ENCODE measurements at regions not wholly inside any gene's neighbourhood (a gene's known extent, or its start where the extent isn't known, plus 50 kb on each side); places are given as distances from the start of the nearest gene placed in this dataset.
A peak's percentile ranks its signal among the peaks of the same experiment; 100 is the strongest.

DNA sequence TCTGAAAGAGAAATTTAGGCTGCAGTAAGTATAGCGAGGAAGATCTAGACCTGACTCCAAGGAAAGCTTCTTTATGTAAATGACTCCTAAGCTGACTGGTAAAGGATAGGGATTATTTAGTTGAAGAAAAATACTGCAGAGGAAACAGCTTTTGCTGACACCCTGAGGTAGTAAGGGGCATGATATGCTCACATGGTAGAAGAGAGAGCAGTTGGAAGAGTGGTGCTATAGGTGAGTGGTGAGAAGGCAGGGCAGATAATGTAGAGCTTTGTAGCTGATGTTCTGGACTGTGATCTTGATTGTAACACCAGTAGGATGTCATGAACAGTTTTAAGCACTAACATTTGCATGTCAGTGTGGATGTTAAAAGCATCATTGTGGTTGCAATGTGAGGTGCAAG lies 639.1 kb upstream of the SLC39A10 start:
- no peak for FAIRE-seq
- Histone ChIP-seq H3K27ac (ENCODE audit: low read depth in 2 of 2, low read length in 2 of 2) (no peak overlapping the region), H3K9ac (ENCODE audit: low read length in 3 of 3) (no peak overlapping the region), H3K36me3 (ENCODE audit: control insufficient read depth in 2 of 3, insufficient read depth in 3 of 3, low read length in 3 of 3) (no peaks in the 10 kb centered on the region), H3K9me3 (ENCODE audit: control insufficient read depth in 2 of 3, insufficient read depth in 1 of 3, low read length in 3 of 3) (no peaks in the 10 kb centered on the region), H3K4me1 (ENCODE audit: control insufficient read depth in 2 of 3, insufficient read depth in 2 of 3, low read depth in 1 of 3, low read length in 3 of 3) (no peaks in the 10 kb centered on the region), H3K4me3 (ENCODE audit: low read length in 3 of 3) (no peak overlapping the region), H3K27me3 (ENCODE audit: control insufficient read depth, insufficient read depth, low read length) (no peaks in the 10 kb centered on the region)
- no peak for DNase-seq
- TF ChIP-seq, protein P1, sequence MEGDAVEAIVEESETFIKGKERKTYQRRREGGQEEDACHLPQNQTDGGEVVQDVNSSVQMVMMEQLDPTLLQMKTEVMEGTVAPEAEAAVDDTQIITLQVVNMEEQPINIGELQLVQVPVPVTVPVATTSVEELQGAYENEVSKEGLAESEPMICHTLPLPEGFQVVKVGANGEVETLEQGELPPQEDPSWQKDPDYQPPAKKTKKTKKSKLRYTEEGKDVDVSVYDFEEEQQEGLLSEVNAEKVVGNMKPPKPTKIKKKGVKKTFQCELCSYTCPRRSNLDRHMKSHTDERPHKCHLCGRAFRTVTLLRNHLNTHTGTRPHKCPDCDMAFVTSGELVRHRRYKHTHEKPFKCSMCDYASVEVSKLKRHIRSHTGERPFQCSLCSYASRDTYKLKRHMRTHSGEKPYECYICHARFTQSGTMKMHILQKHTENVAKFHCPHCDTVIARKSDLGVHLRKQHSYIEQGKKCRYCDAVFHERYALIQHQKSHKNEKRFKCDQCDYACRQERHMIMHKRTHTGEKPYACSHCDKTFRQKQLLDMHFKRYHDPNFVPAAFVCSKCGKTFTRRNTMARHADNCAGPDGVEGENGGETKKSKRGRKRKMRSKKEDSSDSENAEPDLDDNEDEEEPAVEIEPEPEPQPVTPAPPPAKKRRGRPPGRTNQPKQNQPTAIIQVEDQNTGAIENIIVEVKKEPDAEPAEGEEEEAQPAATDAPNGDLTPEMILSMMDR (IDR thresholded peaks at IDR 0.05; ENCODE audit: borderline replicate concordance, extremely low read depth, insufficient read depth) = no peak
- intact Hi-C loops (cut with DNase I) = no loop called here

DNA sequence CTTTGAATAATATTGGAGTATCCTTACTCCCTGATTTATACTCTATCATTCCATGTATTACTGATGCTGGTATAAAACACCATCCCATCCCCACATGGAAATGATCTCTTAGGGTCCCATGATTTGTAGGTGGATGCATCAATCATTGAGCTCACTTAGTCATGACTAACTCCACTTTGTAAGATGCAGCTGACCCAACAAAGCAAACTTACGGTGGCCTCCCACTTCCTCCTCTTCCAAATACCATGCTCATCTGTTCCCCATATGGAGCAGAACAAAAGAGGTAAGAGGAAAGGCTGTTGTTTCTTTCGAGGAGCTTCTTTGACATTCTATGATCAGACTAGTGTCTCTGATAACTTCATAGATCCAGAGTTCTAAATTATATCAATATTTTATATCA lies 640.2 kb upstream of the SLC39A10 start:
- DNase-seq (no peak), FAIRE-seq (no peak)
- no peaks in the 10 kb centered on the region for H3K27me3 ChIP-seq (ENCODE audit: control insufficient read depth, insufficient read depth, low read length)
- H3K4me3 ChIP-seq (ENCODE audit: low read length in 3 of 3) = no peak overlapping the region
- H3K9me3 ChIP-seq (ENCODE audit: control insufficient read depth in 2 of 3, insufficient read depth in 1 of 3, low read length in 3 of 3) = no peaks in the 10 kb centered on the region
- H3K9ac ChIP-seq (ENCODE audit: low read length in 3 of 3) = no peak overlapping the region
- no peaks in the 10 kb centered on the region for H3K4me1 ChIP-seq (ENCODE audit: control insufficient read depth in 2 of 3, insufficient read depth in 2 of 3, low read depth in 1 of 3, low read length in 3 of 3)
- TF ChIP-seq, protein P1 (IDR thresholded peaks at IDR 0.05; ENCODE audit: borderline replicate concordance, extremely low read depth, insufficient read depth) = no peak
- intact Hi-C loops (cut with DNase I) = no loop called here
- H3K27ac ChIP-seq (ENCODE audit: low read depth in 2 of 2, low read length in 2 of 2) = no peak overlapping the region
- no peaks in the 10 kb centered on the region for H3K36me3 ChIP-seq (ENCODE audit: control insufficient read depth in 2 of 3, insufficient read depth in 3 of 3, low read length in 3 of 3)

DNA sequence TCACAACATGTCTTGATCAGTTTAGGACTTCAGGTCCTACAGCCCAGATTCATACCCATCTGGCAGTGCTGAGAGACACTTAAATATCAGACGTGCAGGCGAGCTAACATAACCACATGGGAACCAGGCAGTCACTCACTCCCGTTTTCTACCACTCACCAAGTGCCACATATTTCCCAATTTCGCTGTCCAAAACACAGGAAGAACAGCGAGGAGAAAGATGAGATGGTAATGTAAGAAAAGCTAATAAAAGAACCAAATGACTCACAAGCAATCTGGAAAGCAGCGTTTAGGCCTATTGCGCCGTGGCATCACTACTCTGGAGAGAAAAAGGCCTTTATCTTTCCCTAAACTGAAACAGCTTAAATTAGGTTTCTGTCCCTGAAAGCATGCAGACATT lies 647.8 kb upstream of the SLC39A10 start:
- Histone ChIP-seq H3K36me3 (ENCODE audit: control insufficient read depth in 2 of 3, insufficient read depth in 3 of 3, low read length in 3 of 3) (no peaks in the 10 kb centered on the region), H3K9me3 (ENCODE audit: control insufficient read depth in 2 of 3, insufficient read depth in 1 of 3, low read length in 3 of 3) (no peaks in the 10 kb centered on the region), H3K9ac (ENCODE audit: low read length in 3 of 3) (no peak overlapping the region), H3K4me1 (ENCODE audit: control insufficient read depth in 2 of 3, insufficient read depth in 2 of 3, low read depth in 1 of 3, low read length in 3 of 3) (no peaks in the 10 kb centered on the region), H3K4me3 (ENCODE audit: low read length in 3 of 3) (no peak overlapping the region), H3K27ac (ENCODE audit: low read depth in 2 of 2, low read length in 2 of 2) (no peak overlapping the region), H3K27me3 (ENCODE audit: control insufficient read depth, insufficient read depth, low read length) (no peaks in the 10 kb centered on the region)
- intact Hi-C loops (cut with DNase I) = no loop called here
- DNase-seq = peak in 2 of 5 donors; percentile 7 to 8
- no peak for FAIRE-seq
- TF ChIP-seq, protein P1 (IDR thresholded peaks at IDR 0.05; ENCODE audit: borderline replicate concordance, extremely low read depth, insufficient read depth) = no peak

DNA sequence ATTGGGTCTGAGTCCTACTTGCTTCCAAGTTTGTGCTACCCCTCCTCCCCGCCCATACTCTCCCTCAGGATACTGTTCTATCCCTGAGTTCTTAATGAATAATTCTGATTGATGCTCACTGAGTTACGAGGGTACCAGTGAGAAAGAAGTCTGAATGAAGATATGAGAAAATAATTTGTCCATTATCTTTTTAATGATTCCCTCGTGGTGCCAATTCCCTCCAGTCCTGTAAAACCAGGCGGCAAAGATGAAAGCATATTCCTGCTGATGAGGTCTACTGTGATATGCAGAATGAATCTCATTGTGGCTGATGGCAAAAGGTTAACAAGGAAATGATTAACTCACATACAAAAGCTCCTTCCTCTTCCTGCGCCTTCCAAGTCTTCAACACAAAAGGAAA lies 650.2 kb upstream of the SLC39A10 start:
- no peaks in the 10 kb centered on the region for H3K27me3 ChIP-seq (ENCODE audit: control insufficient read depth, insufficient read depth, low read length)

More for the DNA sequence above, 650.2 kb upstream of the SLC39A10 start:
- H3K36me3 ChIP-seq (ENCODE audit: control insufficient read depth in 2 of 3, insufficient read depth in 3 of 3, low read length in 3 of 3) = no peaks in the 10 kb centered on the region
- FAIRE-seq = no peak
- H3K4me3 ChIP-seq (ENCODE audit: low read length in 3 of 3) = no peak overlapping the region
- DNase-seq = no peak
- no peaks in the 10 kb centered on the region for H3K9me3 ChIP-seq (ENCODE audit: control insufficient read depth in 2 of 3, insufficient read depth in 1 of 3, low read length in 3 of 3)
- TF ChIP-seq, protein P1 (IDR thresholded peaks at IDR 0.05; ENCODE audit: borderline replicate concordance, extremely low read depth, insufficient read depth) = no peak
- no peaks in the 10 kb centered on the region for H3K4me1 ChIP-seq (ENCODE audit: control insufficient read depth in 2 of 3, insufficient read depth in 2 of 3, low read depth in 1 of 3, low read length in 3 of 3)
- no peak overlapping the region for H3K9ac ChIP-seq (ENCODE audit: low read length in 3 of 3)
- H3K27ac ChIP-seq (ENCODE audit: low read depth in 2 of 2, low read length in 2 of 2) = no peak overlapping the region
- intact Hi-C loops (cut with DNase I) = no loop called here
